HG03066 (cell line): ENCODE measurements at regions not wholly inside any gene's neighbourhood (a gene's known extent, or its start where the extent isn't known, plus 50 kb on each side); places are given as distances from the start of the nearest gene placed in this dataset.
"Not testable (repeated sequence)": the region's sequence is repeated elsewhere in the genome, so short reads cannot be mapped to it uniquely, and the experiment has no call there.

Experiments
- ATAC-seq: cut with Tn5 transposase; IDR thresholded peaks from one replicate; pipeline ENCODE4 v1.9.1; 2021; ENCODE audit warnings: low read depth; ENCODE audit not compliant: unreplicated experiment

- ATAC-seq, result not testable (repeated sequence)
Measured at GRCh38 chr9:72433616-72434267, 68.7 kb upstream of the ZFAND5 start.

GRCh38 chr9:72431036-72431435 is 66.0 kb upstream of the ZFAND5 start:
- ATAC-seq, result no peak

GRCh38 chr9:72428329-72428728 is 63.3 kb upstream of the ZFAND5 start:
- no peak for ATAC-seq

DNA sequence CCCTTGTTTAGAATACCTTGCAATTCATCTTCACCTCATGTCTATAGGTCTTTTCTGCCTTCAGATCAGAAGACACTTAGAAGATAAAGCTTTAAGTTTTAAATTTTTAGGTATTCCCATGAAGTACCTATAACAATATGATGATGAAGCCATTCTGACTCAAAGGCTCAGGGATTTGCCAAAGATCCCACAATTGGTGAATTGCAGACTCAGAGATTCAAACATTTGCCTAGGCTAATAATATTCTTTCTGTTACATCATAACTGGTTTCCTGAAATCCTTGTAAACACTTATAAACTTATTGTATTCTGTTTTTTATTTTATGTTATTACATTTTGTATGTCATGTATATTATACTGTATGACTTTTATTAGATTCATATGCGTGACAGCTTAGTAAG is 62.8 kb upstream of the ZFAND5 start:
- ATAC-seq, result no peak

DNA sequence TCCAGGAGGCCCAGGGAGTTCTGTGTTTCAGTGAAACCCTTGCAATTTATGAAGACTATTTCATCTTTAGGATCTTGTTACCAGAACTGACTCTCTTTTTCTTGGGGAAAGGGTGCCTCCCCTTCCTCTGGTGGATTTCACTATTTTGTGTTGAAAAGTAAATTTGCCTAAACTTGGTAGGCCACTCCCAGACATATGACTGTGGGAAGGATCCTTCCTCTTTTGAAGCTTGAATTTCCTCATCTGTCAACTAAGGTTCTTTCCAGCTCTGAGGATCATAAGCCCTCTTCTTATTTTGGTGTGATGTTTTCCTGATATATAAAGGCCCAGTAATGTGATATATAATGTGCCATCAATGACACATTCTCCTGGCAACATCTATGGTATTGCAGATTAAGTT is 59.1 kb upstream of the ZFAND5 start:
- ATAC-seq, result no peak

DNA sequence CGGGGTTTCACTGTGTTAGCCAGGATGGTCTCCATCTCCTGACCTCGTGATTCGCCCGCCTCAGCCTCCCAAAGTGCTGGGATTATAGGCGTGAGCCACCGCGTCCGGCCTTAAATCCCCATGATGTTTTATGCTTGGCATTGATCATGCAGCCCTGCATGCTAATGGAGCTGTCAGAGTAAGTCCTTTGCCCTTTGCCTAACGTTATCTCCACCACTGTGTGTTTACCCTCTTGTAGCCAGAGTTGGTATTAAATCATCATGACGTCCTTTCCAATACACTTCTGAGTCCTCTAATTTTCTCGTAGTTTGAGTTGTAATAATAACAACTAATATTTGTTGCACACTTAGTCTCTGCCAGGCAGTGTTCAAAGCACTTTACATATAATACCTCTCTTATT is 57.2 kb upstream of the ZFAND5 start:
- ATAC-seq, result no peak

GRCh38 chr9:72420783-72421182 is 55.8 kb upstream of the ZFAND5 start:
- ATAC-seq, result no peak

- no peak for ATAC-seq
Measured at GRCh38 chr9:72415948-72416347, 50.9 kb upstream of the ZFAND5 start.

DNA sequence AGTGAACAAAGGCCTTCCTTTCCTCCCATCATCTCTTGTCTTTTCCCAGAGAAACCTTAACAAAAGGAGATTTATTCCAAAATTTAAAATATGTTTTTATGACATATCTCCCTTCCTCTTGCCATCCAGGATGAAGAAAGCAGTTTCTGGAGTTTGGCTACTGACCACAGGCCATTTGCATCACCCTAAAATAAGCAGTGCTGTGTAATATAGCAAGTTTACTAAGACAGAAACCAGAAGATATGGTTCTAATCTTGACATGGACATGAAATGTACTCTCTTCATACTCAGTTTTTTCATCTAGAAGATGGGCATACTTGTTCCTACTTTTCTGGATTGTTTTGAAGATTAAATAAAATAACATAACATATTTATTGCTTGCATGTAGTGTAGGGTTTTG is 50.2 kb upstream of the ZFAND5 start:
- ATAC-seq, result no peak
